Neural cell (in vitro differentiated cells): ENCODE measurements at regions not wholly inside any gene's neighbourhood (a gene's known extent, or its start where the extent isn't known, plus 50 kb on each side); places are given as distances from the start of the nearest gene placed in this dataset.

Source experiments
- H2AFZ ChIP-seq: fragments of 200-600, 300-800 bp; sonication (generic), shearing (Covaris generic); 2 replicates; pipeline ENCODE4 v1.6.0; 2014; ENCODE audit warnings: low read depth, mild to moderate bottlenecking, antibody characterized with exemption, low read length, moderate library complexity
- H3F3A ChIP-seq: fragments of 200-600 bp; shearing (Covaris generic); 2 replicates; pipeline ENCODE4 v1.6.1; 2016; ENCODE audit warnings: mild to moderate bottlenecking, moderate library complexity, mixed read lengths, antibody characterized with exemption, low read length; ENCODE audit not compliant: insufficient read depth, poor library complexity, severe bottlenecking
- H3K27ac ChIP-seq: fragments of 200-600, 300-800 bp; sonication (generic), shearing (Covaris generic); 2 replicates; pipeline ENCODE4 v1.5.1; 2014; ENCODE audit warnings: mild to moderate bottlenecking, low read length, moderate library complexity
- H3K27me3 ChIP-seq: fragments of 300-800, 200-600 bp; sonication (generic), shearing (Covaris generic); 2 replicates; pipeline ENCODE4 v1.6.0; 2014; ENCODE audit warnings: mild to moderate bottlenecking, low read depth, low read length, moderate library complexity; ENCODE audit not compliant: insufficient read depth
- H3K36me3 ChIP-seq: fragments of 300-800, 200-600 bp; sonication (generic), shearing (Covaris generic); 2 replicates; pipeline ENCODE4 v1.5.1; 2014; ENCODE audit warnings: mild to moderate bottlenecking, antibody characterized with exemption, low read length, moderate library complexity; ENCODE audit not compliant: insufficient read depth
- H3K4me2 ChIP-seq: fragments of 300-800, 200-600 bp; sonication (generic), shearing (Covaris generic); 2 replicates; pipeline ENCODE4 v1.6.0; 2014; ENCODE audit warnings: mild to moderate bottlenecking, low read length
- H3K4me3 ChIP-seq: fragments of 300-800, 200-600 bp; sonication (generic), shearing (Covaris generic); 2 replicates; pipeline ENCODE4 v1.5.1; 2014; ENCODE audit warnings: mild to moderate bottlenecking, low read length, moderate library complexity
- H3K79me2 ChIP-seq: fragments of 200-600 bp; shearing (Covaris generic); replicated peaks from 2 replicates; pipeline ENCODE4 v1.6.0; 2014; ENCODE audit warnings: mild to moderate bottlenecking, low read length, moderate library complexity; ENCODE audit not compliant: insufficient read depth
- H3K9ac ChIP-seq: fragments of 300-800, 200-600 bp; sonication (generic), shearing (Covaris generic); 2 replicates; pipeline ENCODE4 v1.6.1; 2016; ENCODE audit warnings: mild to moderate bottlenecking, low read length, mixed read lengths
- H3K9me2 ChIP-seq: fragments of 200-600 bp; shearing (Covaris generic); 2 replicates; pipeline ENCODE4 v1.6.1; 2016; ENCODE audit warnings: mild to moderate bottlenecking, low read length, mixed read lengths; ENCODE audit not compliant: insufficient read depth
- H3K9me3 ChIP-seq: fragments of 200-600, 300-800 bp; sonication (generic), shearing (Covaris generic); 2 replicates; pipeline ENCODE4 v1.6.1; 2016; ENCODE audit warnings: mild to moderate bottlenecking, mixed run types, low read length, moderate library complexity, mixed read lengths
- H4K20me1 ChIP-seq: fragments of 200-600 bp; shearing (Covaris generic); 2 replicates; pipeline ENCODE4 v1.6.1; 2016; ENCODE audit warnings: mild to moderate bottlenecking, mixed run types; ENCODE audit not compliant: insufficient read depth
- CTCF ChIP-seq: fragments of 450-650 bp; IDR thresholded peaks from 2 replicates; pipeline ENCODE4 v1.5.1; 2014; ENCODE audit warnings: antibody characterized with exemption, mild to moderate bottlenecking, moderate library complexity; ENCODE audit not compliant: poor library complexity, severe bottlenecking
- EP300 ChIP-seq: fragments of 450-650 bp; conservative IDR thresholded peaks from 2 replicates; pipeline ENCODE4 v1.6.1; 2014; ENCODE audit warnings: antibody characterized with exemption, mild to moderate bottlenecking, moderate library complexity; ENCODE audit not compliant: poor library complexity, severe bottlenecking
- EZH2 ChIP-seq: fragments of 200-600, 300-800 bp; shearing (Covaris generic), sonication (generic); IDR thresholded peaks from 2 replicates; pipeline ENCODE4 v1.6.1; 2014; ENCODE audit warnings: antibody characterized with exemption, low read length, borderline replicate concordance, mild to moderate bottlenecking; ENCODE audit not compliant: insufficient read depth, poor library complexity, severe bottlenecking
- MXI1 ChIP-seq: fragments of 450-650 bp; conservative IDR thresholded peaks from 2 replicates; pipeline ENCODE4 v1.6.1; 2014; ENCODE audit warnings: antibody characterized with exemption, mild to moderate bottlenecking; ENCODE audit not compliant: poor library complexity, severe bottlenecking
- POLR2AphosphoS5 ChIP-seq: IDR thresholded peaks from 2 replicates; pipeline ENCODE4 v1.6.1; 2012
- RAD21 ChIP-seq: fragments of 450-650 bp; conservative IDR thresholded peaks from 2 replicates; pipeline ENCODE4 v1.6.1; 2014; ENCODE audit warnings: antibody characterized with exemption, mild to moderate bottlenecking, moderate library complexity
- REST ChIP-seq: IDR thresholded peaks from 2 replicates; pipeline ENCODE4 v1.6.1; 2012; ENCODE audit warnings: borderline replicate concordance
- SMC3 ChIP-seq: fragments of 450-650 bp; conservative IDR thresholded peaks from 2 replicates; pipeline ENCODE4 v1.6.1; 2014; ENCODE audit warnings: antibody characterized with exemption, mild to moderate bottlenecking, moderate library complexity; ENCODE audit not compliant: poor library complexity
- TAF1 ChIP-seq: IDR thresholded peaks from 2 replicates; pipeline ENCODE4 v1.6.1; 2012; ENCODE audit warnings: low read depth

GRCh38 chr2:146240391-146240790, 1604.4 kb upstream of the ACVR2A start (continued):
- TF ChIP-seq EP300 (no peak), POLR2AphosphoS5 (no peak), TAF1 (no peak)

GRCh38 chr2:146239392-146240135, 1605.3 kb upstream of the ACVR2A start:
- Histone ChIP-seq H2AFZ (no peak overlapping the region), H3K27me3 (no peaks in the 10 kb centered on the region), H3K36me3 (no peaks in the 10 kb centered on the region), H3K4me3 (no peak overlapping the region), H3K27ac (no peak overlapping the region), H3K4me2 (no peak overlapping the region), H3K9me2 (no peaks in the 10 kb centered on the region), H3K9me3 (no peaks in the 10 kb centered on the region), H3K79me2 (no peaks in the 10 kb centered on the region), H4K20me1 (no peaks in the 10 kb centered on the region), H3K9ac (no peak overlapping the region), H3F3A (no peaks in the 10 kb centered on the region)
- TF ChIP-seq SMC3 (no peak), TAF1 (no peak)

GRCh38 chr2:146238254-146238966, 1606.4 kb upstream of the ACVR2A start:
- Histone ChIP-seq H3K4me3 (no peak overlapping the region), H3K27me3 (no peaks in the 10 kb centered on the region), H3K9ac (no peak overlapping the region), H3K36me3 (no peaks in the 10 kb centered on the region), H2AFZ (no peak overlapping the region), H3K4me2 (no peak overlapping the region), H3K9me2 (no peaks in the 10 kb centered on the region), H3K9me3 (no peaks in the 10 kb centered on the region), H3K27ac (no peak overlapping the region), H4K20me1 (no peaks in the 10 kb centered on the region), H3F3A (no peaks in the 10 kb centered on the region), H3K79me2 (no peaks in the 10 kb centered on the region)
- TF ChIP-seq CTCF (no peak), REST (no peak), RAD21 (no peak), EZH2 (no peak), MXI1 (no peak), TAF1 (no peak), SMC3 (no peak), EP300 (no peak), POLR2AphosphoS5 (no peak)
